Stomach (tissue), 8 donors: ENCODE measurements at regions not wholly inside any gene's neighbourhood (a gene's known extent, or its start where the extent isn't known, plus 50 kb on each side); places are given as distances from the start of the nearest gene placed in this dataset.
A peak's percentile ranks its signal among the peaks of the same experiment; 100 is the strongest.

ENCODE experiments used
- DNase-seq, 2 donors: peaks; one replicate each; pipeline versions ENCODE4 v3.0.0 to v3.0.0-alpha.2; 2013 to 2019
- H3K27ac ChIP-seq, 5 donors: fragments of 200-600 bp in 4 of 5; sonication (generic) in 4 of 5; one replicate each; pipeline ENCODE4 v1.5.1; 2013 to 2019; ENCODE audit warnings: mild to moderate bottlenecking in 1 of 5, moderate library complexity in 1 of 5
- H3K27me3 ChIP-seq, 3 donors: fragments of 200-600 bp; sonication (generic); one replicate each; pipeline ENCODE4 v1.5.1; 2017 to 2019; ENCODE audit warnings: mixed run types in 1 of 3
- H3K36me3 ChIP-seq, 4 donors: fragments of 200-600 bp; sonication (generic); 1 replicate in 3 of 4; 2 replicates in 1 of 4; pipeline ENCODE4 v1.5.1; 2016 to 2019
- H3K4me1 ChIP-seq, 4 donors: fragments of 200-600 bp; sonication (generic); one replicate each; pipeline ENCODE4 v1.5.1; 2016 to 2019
- H3K4me3 ChIP-seq, 4 donors: fragments of 200-600 bp; sonication (generic) in 3 of 4; one replicate each; pipeline ENCODE4 v1.5.1; 2016 to 2019; ENCODE audit warnings: mild to moderate bottlenecking in 1 of 4
- H3K9me3 ChIP-seq, 4 donors: fragments of 200-600 bp; sonication (generic); one replicate each; pipeline ENCODE4 v1.5.1; 2016 to 2019
- EP300 ChIP-seq: sonication (generic); formaldehyde crosslinking; IDR thresholded peaks from one replicate; pipeline ENCODE4 v1.6.1; 2017; ENCODE audit warnings: antibody characterized with exemption
- POLR2A ChIP-seq, 4 donors: fragments of 450-650 bp; IDR thresholded peaks; one replicate each; pipeline ENCODE4 v1.6.1; 2016; ENCODE audit warnings: antibody characterized with exemption in 4 of 4, control low read depth in 2 of 4, mild to moderate bottlenecking in 1 of 4, moderate library complexity in 1 of 4
- POLR2AphosphoS5 ChIP-seq, 3 donors: sonication (generic); formaldehyde crosslinking; IDR thresholded peaks; one replicate each; pipeline ENCODE4 v1.6.1; 2016; ENCODE audit warnings: antibody characterized with exemption in 3 of 3
- WGBS, 5 donors: extraction: QIAGEN DNeasy Blood & Tissue Kit in 3 of 5; methylation state at CpG; one replicate each; pipeline versions ENCODE4 v1.1.5 to v1.1.7; 2013 to 2018; 5-methylcytosine and 5-hydroxymethylcytosine counted together
- intact Hi-C: fragments of 100-400 bp; cut with DNase I; formaldehyde crosslinking; loops from one replicate; pipeline ENCODE4 v1.15.1; 2023; ENCODE audit warnings: low total_unique reads
- TF ChIP-seq, protein P1 (sequence below), 7 experiments: fragments of 450-650 bp in 4 of 7; fragments of 200-600 bp in 3 of 7; sonication (generic) in 3 of 7; IDR thresholded peaks; one replicate each; pipeline ENCODE4 v1.5.1; 2016 to 2019; ENCODE audit warnings: antibody characterized with exemption in 7 of 7, control low read depth in 2 of 7, mild to moderate bottlenecking in 1 of 7
- donor health status: healthy with polysubstance abuse.
- donor health status: Bipolar disorder and iron deficiency.
- donor health status: healthy.

DNA sequence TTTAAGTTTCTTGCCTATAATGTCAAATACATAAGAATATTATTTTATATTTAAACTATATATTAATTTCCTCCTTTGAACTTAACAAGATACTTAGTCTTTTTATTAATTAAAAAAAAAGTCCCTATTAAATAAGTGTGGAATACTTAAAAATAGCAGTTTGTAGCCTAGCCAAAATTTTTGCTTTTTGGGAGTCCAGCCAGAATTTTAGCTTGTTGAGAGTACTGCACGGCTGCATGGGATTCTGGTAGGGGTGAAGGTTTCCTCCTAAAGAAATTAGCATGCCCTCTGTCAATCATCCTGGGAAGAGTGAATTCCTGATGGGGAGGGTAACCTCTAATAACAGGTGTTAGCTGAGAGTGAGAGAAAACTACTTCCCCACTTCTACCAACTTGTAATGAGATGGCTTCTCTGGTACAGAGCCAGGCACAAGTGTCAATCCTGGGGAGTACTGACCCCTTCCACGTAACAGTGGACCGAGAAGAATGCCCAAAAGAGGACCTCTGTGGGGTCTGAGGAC lies 195.7 kb downstream of the SPRY2 start:
- DNase-seq = peak in 1 of 2 donors; percentile 27
- intact Hi-C loops = no loop called here
- TF ChIP-seq EP300 (no peak), POLR2A (IDR thresholded peaks at IDR 0.05) (no peak), POLR2AphosphoS5 (IDR thresholded peaks at IDR 0.05) (no peak)
- TF ChIP-seq, protein P1, sequence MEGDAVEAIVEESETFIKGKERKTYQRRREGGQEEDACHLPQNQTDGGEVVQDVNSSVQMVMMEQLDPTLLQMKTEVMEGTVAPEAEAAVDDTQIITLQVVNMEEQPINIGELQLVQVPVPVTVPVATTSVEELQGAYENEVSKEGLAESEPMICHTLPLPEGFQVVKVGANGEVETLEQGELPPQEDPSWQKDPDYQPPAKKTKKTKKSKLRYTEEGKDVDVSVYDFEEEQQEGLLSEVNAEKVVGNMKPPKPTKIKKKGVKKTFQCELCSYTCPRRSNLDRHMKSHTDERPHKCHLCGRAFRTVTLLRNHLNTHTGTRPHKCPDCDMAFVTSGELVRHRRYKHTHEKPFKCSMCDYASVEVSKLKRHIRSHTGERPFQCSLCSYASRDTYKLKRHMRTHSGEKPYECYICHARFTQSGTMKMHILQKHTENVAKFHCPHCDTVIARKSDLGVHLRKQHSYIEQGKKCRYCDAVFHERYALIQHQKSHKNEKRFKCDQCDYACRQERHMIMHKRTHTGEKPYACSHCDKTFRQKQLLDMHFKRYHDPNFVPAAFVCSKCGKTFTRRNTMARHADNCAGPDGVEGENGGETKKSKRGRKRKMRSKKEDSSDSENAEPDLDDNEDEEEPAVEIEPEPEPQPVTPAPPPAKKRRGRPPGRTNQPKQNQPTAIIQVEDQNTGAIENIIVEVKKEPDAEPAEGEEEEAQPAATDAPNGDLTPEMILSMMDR (IDR thresholded peaks at IDR 0.05) = no peak
- Histone ChIP-seq H3K4me3 (no peak overlapping the region), H3K27ac (no peak overlapping the region), H3K4me1 (peaks cover 0 to 19% (median 8%) of the 10 kb centered on the region in 4 donors), H3K36me3 (no peaks in the 10 kb centered on the region), H3K9me3 (no peaks in the 10 kb centered on the region), H3K27me3 (no peaks in the 10 kb centered on the region)
- 60 to 77% (median 66%) methylated on average over 3 of the region's 3 CpGs for WGBS, 5 donors

DNA sequence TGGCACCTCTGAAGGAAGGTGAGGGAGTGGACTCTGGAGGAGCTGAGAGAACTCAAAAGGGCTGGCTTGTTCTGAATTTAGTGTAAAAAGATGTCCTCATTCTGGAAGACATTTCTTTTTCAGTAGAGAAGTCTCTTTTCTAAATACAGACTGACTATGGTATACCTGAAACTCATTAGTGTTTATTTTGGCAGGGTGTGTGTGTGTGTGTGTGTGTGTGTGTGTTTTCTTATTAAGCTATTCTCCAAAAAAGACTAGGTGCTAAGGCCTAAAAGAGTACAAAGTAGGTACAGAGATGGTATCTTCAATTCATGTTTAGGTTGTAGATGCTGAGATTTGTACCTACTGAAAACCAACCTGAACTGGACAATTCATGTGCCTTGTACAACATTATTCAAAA lies 196.4 kb downstream of the SPRY2 start:
- TF ChIP-seq EP300 (no peak), POLR2AphosphoS5 (IDR thresholded peaks at IDR 0.05) (no peak), POLR2A (IDR thresholded peaks at IDR 0.05) (no peak)
- TF ChIP-seq, protein P1 (IDR thresholded peaks at IDR 0.05) = no peak
- Histone ChIP-seq H3K27ac (no peak overlapping the region), H3K36me3 (no peaks in the 10 kb centered on the region), H3K27me3 (no peaks in the 10 kb centered on the region), H3K4me1 (peaks cover 0 to 19% (median 8%) of the 10 kb centered on the region in 4 donors), H3K4me3 (no peak overlapping the region), H3K9me3 (no peaks in the 10 kb centered on the region)
- intact Hi-C loops = no loop called here
- DNase-seq = no peak

DNA sequence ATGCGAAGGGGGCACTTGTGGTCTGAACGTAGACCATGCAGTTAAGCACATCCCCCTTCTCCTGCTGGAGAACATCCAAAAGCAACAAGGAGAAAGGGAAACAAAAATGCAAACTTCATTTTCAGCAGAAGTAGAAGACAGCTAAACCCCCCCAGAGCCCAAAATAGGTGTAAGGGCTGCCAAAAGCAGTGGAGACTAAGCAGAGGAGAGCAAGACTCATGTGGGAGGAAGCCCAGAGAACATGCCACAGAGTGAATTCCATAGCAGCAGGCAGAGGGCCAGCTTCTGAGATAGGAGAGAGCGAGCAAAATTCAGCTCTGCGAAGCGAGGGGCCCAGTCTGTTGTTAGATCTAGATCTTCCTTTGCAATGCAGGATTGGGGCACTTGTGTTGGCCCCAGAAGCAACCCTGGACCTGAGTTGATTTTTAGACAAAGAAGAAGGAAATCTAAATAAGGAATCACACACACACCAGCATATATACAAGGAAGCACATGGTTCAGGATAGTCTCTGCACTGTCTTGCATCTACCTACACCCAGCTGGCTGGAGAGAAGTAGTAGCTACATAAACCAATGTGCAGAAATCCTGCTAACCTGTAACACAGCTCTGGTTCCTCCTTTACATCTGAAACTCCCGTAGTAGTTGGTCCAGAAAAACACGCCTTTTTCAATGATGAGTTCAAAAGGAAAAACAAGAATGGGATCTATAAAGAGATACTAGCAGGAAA lies 199.6 kb downstream of the SPRY2 start:
- H3K27me3 ChIP-seq = no peaks in the 10 kb centered on the region
- no peaks in the 10 kb centered on the region for H3K36me3 ChIP-seq
- H3K9me3 ChIP-seq = no peaks in the 10 kb centered on the region
- TF ChIP-seq POLR2AphosphoS5 (IDR thresholded peaks at IDR 0.05) = peak in 1 of 3 donors; percentile 29
- no peak for TF ChIP-seq POLR2A (IDR thresholded peaks at IDR 0.05)
- peaks cover 0 to 19% (median 8%) of the 10 kb centered on the region in 4 donors for H3K4me1 ChIP-seq
- DNase-seq = peak; percentile 36 to 84
- intact Hi-C loops = no loop called here
- 37 to 57% (median 53%) methylated on average over 7 of the region's 7 CpGs for WGBS, 5 donors
- peak overlapping the region in 1 of 5 donors; percentile 21 for H3K27ac ChIP-seq
- no peak overlapping the region for H3K4me3 ChIP-seq

DNA sequence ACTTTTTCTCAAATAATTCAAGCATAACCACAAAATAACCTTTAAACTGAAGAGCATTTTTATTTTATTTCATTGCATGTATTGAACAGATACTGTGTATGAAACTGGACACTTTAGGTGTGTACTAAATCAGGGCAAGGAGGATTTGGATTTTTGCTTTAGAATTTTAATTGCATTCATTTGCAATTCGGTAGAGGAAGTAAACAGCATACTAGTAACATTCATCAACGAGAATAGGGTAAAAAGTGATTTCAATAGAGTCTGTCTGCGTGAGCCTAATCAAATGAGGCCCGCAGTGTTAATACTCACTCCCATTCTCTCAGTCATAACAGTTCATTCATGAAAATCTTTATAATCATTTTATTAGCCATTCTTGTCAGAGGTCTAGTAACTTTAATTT lies 200.2 kb downstream of the SPRY2 start:
- intact Hi-C loops = no loop called here

More for the DNA sequence above, 200.2 kb downstream of the SPRY2 start:
- Histone ChIP-seq H3K27ac (peak overlapping the region in 1 of 5 donors; percentile 21), H3K27me3 (no peaks in the 10 kb centered on the region), H3K4me3 (no peak overlapping the region), H3K36me3 (no peaks in the 10 kb centered on the region), H3K9me3 (no peaks in the 10 kb centered on the region), H3K4me1 (peaks cover 0 to 18% (median 8%) of the 10 kb centered on the region in 4 donors)
- no peak for DNase-seq
- WGBS, 5 donors = 57 to 67% (median 63%) methylated on average over 4 of the region's 4 CpGs
- TF ChIP-seq POLR2AphosphoS5 (IDR thresholded peaks at IDR 0.05) = no peak
- no peak for TF ChIP-seq EP300
- no peak for TF ChIP-seq POLR2A (IDR thresholded peaks at IDR 0.05)
- TF ChIP-seq, protein P1 (IDR thresholded peaks at IDR 0.05) = no peak
